WTC11 (cell line): ENCODE measurements at regions not wholly inside any gene's neighbourhood (a gene's known extent, or its start where the extent isn't known, plus 50 kb on each side); places are given as distances from the start of the nearest gene placed in this dataset.

Experiments used
- ATAC-seq: fragments of 200-7000 bp; cut with Tn5 transposase; 2 replicates; pipeline ENCODE4 v1.10.0; 2021; ENCODE audit warnings: mild to moderate bottlenecking, moderate library complexity
- CTCF ChIA-PET: fragments of 300-600 bp; sonication (Branson Sonifier 250); formaldehyde crosslinking; loops from one replicate; lab custom pipeline; 2021; ENCODE audit warnings: antibody characterized with exemption; lab: Charles Lee
- POLR2A ChIA-PET: fragments of 350-600 bp; sonication (Branson Sonifier 250); formaldehyde crosslinking; loops from one replicate; lab custom pipeline; 2021; ENCODE audit warnings: antibody characterized with exemption; lab: Charles Lee
- DNase-seq: peaks from one replicate; pipeline ENCODE4 v3.0.0; 2021; ENCODE audit warnings: low spot score
- H3K27ac Mint-ChIP-seq: 2 replicates; pipeline ENCODE4 v1.8.0; 2021; ENCODE audit warnings: mixed read lengths
- H3K27me3 Mint-ChIP-seq: 2 replicates; pipeline ENCODE4 v1.8.0; 2021; ENCODE audit warnings: low read depth, mild to moderate bottlenecking, moderate library complexity, mixed read lengths
- H3K36me3 Mint-ChIP-seq: 2 replicates; pipeline ENCODE4 v1.8.0; 2021; ENCODE audit warnings: mixed read lengths
- H3K4me1 Mint-ChIP-seq: 2 replicates; pipeline ENCODE4 v1.8.0; 2022; ENCODE audit warnings: mixed read lengths
- H3K4me3 Mint-ChIP-seq: 2 replicates; pipeline ENCODE4 v1.8.0; 2021; ENCODE audit warnings: mild to moderate bottlenecking, moderate library complexity, mixed read lengths
- H3K9me3 Mint-ChIP-seq: 2 replicates; pipeline ENCODE4 v1.8.0; 2021; ENCODE audit warnings: mixed read lengths
- ATF1 ChIP-seq: sonication (generic); formaldehyde crosslinking; IDR thresholded peaks from 2 replicates; pipeline ENCODE4 v1.8.1; 2023; ENCODE audit warnings: mild to moderate bottlenecking, moderate library complexity, missing genetic modification reagents
- CREB1 ChIP-seq: sonication (generic); formaldehyde crosslinking; IDR thresholded peaks from 2 replicates; pipeline ENCODE4 v1.8.0; 2023; ENCODE audit warnings: mild to moderate bottlenecking, missing genetic modification reagents
- ELF4 ChIP-seq: sonication (generic); formaldehyde crosslinking; IDR thresholded peaks from 2 replicates; pipeline ENCODE4 v1.8.1; 2022; ENCODE audit warnings: low read depth, mild to moderate bottlenecking, moderate library complexity, missing genetic modification reagents
- ETV6 ChIP-seq: sonication (generic); formaldehyde crosslinking; IDR thresholded peaks from 2 replicates; pipeline ENCODE4 v1.8.1; 2022; ENCODE audit warnings: mild to moderate bottlenecking, missing genetic modification reagents
- GABPB1 ChIP-seq: sonication (generic); formaldehyde crosslinking; IDR thresholded peaks from 2 replicates; pipeline ENCODE4 v1.8.1; 2023; ENCODE audit warnings: mild to moderate bottlenecking, missing genetic modification reagents
- JUN ChIP-seq: sonication (generic); formaldehyde crosslinking; IDR thresholded peaks from 2 replicates; pipeline ENCODE4 v1.8.0; 2023; ENCODE audit warnings: mild to moderate bottlenecking, missing genetic modification reagents
- SOX15 ChIP-seq: fragments of 250-450 bp; sonication (Bioruptor Pico); IDR thresholded peaks from 2 replicates; pipeline ENCODE4 v1.9.0; 2021; ENCODE audit warnings: mild to moderate bottlenecking
- TF ChIP-seq, protein P1 (sequence below): fragments of 250-450 bp; sonication (Bioruptor Pico); IDR thresholded peaks from 2 replicates; pipeline ENCODE4 v2.1.2; 2022; ENCODE audit warnings: mild to moderate bottlenecking, moderate library complexity
- TF ChIP-seq, protein P2 (sequence below): sonication (generic); formaldehyde crosslinking; IDR thresholded peaks from 2 replicates; pipeline ENCODE4 v1.8.0; 2022; ENCODE audit warnings: mild to moderate bottlenecking, missing genetic modification reagents
- TF ChIP-seq, protein P3 (sequence below): sonication (generic); formaldehyde crosslinking; IDR thresholded peaks from 2 replicates; pipeline ENCODE4 v1.8.1; 2022; ENCODE audit warnings: missing genetic modification reagents, borderline replicate concordance
- TF ChIP-seq, protein P4 (sequence below): sonication (generic); formaldehyde crosslinking; IDR thresholded peaks from 2 replicates; pipeline ENCODE4 v1.8.1; 2022; ENCODE audit warnings: mild to moderate bottlenecking, missing genetic modification reagents, moderate library complexity, borderline replicate concordance
- TF ChIP-seq, protein P5 (sequence below): sonication (generic); formaldehyde crosslinking; IDR thresholded peaks from 2 replicates; pipeline ENCODE4 v1.8.1; 2023; ENCODE audit warnings: mild to moderate bottlenecking, missing genetic modification reagents
- TF ChIP-seq, protein P6 (sequence below): sonication (generic); formaldehyde crosslinking; IDR thresholded peaks from 2 replicates; pipeline ENCODE4 v1.8.0; 2023; ENCODE audit warnings: mild to moderate bottlenecking, missing genetic modification reagents
- TF ChIP-seq, protein P7 (sequence below): sonication (generic); formaldehyde crosslinking; IDR thresholded peaks from 2 replicates; pipeline ENCODE4 v1.8.1; 2022; ENCODE audit warnings: low read depth, missing genetic modification reagents, borderline replicate concordance

DNA sequence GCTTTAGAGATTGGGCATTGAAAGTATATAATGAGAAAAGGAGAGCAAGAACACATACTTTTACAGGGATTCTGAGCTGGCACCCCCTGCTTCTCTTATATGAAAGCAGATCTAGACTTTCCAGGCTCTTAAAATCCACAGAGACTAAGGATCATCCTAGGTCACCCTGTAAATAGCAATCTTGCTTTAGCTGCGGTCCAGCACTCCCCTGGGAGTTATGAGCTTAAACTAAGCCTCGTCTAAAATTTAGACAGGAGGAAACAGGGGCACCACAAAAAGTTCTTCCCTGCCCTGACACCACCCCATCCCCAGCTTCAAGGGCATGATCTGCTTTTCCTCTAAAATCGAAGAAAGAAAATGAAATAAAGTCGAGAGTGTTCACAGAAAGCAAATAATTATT, 143.3 kb upstream of the KCNIP4 start (continued):
- TF ChIP-seq, protein P1, sequence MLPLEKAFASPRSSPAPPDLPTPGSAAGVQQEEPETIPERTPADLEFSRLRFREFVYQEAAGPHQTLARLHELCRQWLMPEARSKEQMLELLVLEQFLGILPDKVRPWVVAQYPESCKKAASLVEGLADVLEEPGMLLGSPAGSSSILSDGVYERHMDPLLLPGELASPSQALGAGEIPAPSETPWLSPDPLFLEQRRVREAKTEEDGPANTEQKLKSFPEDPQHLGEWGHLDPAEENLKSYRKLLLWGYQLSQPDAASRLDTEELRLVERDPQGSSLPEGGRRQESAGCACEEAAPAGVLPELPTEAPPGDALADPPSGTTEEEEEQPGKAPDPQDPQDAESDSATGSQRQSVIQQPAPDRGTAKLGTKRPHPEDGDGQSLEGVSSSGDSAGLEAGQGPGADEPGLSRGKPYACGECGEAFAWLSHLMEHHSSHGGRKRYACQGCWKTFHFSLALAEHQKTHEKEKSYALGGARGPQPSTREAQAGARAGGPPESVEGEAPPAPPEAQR (CRISPR knock-in tag) = no peak
- no peak for TF ChIP-seq SOX15 (CRISPR knock-in tag)
- TF ChIP-seq JUN = no peak
- TF ChIP-seq ATF1 (CRISPR knock-in tag) = no peak

DNA sequence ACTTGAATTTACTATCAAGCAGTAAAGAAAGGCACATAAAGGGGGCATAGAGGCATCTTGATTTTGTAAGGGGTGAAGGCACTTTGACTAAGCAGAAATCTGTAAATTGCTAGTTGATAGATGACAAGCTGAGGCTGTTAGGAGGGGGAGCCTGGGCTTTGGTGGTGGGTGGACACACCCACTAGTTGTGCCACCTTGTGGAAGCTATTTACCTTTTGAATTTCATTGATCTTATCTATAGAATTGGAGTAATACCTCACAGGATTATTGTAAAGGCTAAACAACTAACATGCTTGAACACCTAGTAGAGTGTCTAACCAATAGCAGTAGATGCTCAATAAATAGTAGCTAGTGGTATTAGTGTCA, 142.8 kb upstream of the KCNIP4 start:
- Mint-ChIP-seq H3K36me3 (peaks cover 14% of the 10 kb centered on the region), H3K4me1 (no peaks in the 10 kb centered on the region), H3K4me3 (no peak overlapping the region), H3K9me3 (peaks cover 26% of the 10 kb centered on the region), H3K27me3 (no peaks in the 10 kb centered on the region), H3K27ac (no peak overlapping the region)
- peak; percentile 13 for DNase-seq
- TF ChIP-seq, protein P2, sequence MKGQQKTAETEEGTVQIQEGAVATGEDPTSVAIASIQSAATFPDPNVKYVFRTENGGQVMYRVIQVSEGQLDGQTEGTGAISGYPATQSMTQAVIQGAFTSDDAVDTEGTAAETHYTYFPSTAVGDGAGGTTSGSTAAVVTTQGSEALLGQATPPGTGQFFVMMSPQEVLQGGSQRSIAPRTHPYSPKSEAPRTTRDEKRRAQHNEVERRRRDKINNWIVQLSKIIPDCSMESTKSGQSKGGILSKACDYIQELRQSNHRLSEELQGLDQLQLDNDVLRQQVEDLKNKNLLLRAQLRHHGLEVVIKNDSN (CRISPR knock-in tag) = no peak
- TF ChIP-seq CREB1 (CRISPR knock-in tag) (no peak), ELF4 (CRISPR knock-in tag) (no peak), GABPB1 (no peak), ETV6 (CRISPR knock-in tag) (no peak)
- TF ChIP-seq, protein P1 (CRISPR knock-in tag) = no peak
- TF ChIP-seq, protein P3, sequence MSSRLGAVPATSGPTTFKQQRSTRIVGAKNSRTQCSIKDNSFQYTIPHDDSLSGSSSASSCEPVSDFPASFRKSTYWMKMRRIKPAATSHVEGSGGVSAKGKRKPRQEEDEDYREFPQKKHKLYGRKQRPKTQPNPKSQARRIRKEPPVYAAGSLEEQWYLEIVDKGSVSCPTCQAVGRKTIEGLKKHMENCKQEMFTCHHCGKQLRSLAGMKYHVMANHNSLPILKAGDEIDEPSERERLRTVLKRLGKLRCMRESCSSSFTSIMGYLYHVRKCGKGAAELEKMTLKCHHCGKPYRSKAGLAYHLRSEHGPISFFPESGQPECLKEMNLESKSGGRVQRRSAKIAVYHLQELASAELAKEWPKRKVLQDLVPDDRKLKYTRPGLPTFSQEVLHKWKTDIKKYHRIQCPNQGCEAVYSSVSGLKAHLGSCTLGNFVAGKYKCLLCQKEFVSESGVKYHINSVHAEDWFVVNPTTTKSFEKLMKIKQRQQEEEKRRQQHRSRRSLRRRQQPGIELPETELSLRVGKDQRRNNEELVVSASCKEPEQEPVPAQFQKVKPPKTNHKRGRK = no peak
- TF ChIP-seq, protein P4, sequence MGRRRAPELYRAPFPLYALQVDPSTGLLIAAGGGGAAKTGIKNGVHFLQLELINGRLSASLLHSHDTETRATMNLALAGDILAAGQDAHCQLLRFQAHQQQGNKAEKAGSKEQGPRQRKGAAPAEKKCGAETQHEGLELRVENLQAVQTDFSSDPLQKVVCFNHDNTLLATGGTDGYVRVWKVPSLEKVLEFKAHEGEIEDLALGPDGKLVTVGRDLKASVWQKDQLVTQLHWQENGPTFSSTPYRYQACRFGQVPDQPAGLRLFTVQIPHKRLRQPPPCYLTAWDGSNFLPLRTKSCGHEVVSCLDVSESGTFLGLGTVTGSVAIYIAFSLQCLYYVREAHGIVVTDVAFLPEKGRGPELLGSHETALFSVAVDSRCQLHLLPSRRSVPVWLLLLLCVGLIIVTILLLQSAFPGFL (CRISPR knock-in tag) = no peak
- TF ChIP-seq, protein P5, sequence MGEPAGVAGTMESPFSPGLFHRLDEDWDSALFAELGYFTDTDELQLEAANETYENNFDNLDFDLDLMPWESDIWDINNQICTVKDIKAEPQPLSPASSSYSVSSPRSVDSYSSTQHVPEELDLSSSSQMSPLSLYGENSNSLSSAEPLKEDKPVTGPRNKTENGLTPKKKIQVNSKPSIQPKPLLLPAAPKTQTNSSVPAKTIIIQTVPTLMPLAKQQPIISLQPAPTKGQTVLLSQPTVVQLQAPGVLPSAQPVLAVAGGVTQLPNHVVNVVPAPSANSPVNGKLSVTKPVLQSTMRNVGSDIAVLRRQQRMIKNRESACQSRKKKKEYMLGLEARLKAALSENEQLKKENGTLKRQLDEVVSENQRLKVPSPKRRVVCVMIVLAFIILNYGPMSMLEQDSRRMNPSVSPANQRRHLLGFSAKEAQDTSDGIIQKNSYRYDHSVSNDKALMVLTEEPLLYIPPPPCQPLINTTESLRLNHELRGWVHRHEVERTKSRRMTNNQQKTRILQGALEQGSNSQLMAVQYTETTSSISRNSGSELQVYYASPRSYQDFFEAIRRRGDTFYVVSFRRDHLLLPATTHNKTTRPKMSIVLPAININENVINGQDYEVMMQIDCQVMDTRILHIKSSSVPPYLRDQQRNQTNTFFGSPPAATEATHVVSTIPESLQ = no peak
- TF ChIP-seq, protein P6, sequence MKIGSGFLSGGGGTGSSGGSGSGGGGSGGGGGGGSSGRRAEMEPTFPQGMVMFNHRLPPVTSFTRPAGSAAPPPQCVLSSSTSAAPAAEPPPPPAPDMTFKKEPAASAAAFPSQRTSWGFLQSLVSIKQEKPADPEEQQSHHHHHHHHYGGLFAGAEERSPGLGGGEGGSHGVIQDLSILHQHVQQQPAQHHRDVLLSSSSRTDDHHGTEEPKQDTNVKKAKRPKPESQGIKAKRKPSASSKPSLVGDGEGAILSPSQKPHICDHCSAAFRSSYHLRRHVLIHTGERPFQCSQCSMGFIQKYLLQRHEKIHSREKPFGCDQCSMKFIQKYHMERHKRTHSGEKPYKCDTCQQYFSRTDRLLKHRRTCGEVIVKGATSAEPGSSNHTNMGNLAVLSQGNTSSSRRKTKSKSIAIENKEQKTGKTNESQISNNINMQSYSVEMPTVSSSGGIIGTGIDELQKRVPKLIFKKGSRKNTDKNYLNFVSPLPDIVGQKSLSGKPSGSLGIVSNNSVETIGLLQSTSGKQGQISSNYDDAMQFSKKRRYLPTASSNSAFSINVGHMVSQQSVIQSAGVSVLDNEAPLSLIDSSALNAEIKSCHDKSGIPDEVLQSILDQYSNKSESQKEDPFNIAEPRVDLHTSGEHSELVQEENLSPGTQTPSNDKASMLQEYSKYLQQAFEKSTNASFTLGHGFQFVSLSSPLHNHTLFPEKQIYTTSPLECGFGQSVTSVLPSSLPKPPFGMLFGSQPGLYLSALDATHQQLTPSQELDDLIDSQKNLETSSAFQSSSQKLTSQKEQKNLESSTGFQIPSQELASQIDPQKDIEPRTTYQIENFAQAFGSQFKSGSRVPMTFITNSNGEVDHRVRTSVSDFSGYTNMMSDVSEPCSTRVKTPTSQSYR (CRISPR knock-in tag) = no peak
- TF ChIP-seq, protein P7, sequence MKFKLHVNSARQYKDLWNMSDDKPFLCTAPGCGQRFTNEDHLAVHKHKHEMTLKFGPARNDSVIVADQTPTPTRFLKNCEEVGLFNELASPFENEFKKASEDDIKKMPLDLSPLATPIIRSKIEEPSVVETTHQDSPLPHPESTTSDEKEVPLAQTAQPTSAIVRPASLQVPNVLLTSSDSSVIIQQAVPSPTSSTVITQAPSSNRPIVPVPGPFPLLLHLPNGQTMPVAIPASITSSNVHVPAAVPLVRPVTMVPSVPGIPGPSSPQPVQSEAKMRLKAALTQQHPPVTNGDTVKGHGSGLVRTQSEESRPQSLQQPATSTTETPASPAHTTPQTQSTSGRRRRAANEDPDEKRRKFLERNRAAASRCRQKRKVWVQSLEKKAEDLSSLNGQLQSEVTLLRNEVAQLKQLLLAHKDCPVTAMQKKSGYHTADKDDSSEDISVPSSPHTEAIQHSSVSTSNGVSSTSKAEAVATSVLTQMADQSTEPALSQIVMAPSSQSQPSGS = no peak
- CTCF ChIA-PET = interaction anchor here (0.6 to 3.8 kb wide), 6 partner anchors 13 to 302 kb away, joined by 4 to 20 read pairs (median 5); partner anchors contain the start of gene KCNIP4
- POLR2A ChIA-PET = interaction anchor here (1.0 kb wide), 1 partner anchor 298 kb away, joined by 3 read pairs; no protein-coding TSS in a partner anchor
- ATAC-seq = peak; percentile 74
